ENCODE measurements at regions not wholly inside any gene's neighbourhood (a gene's known extent, or its start where the extent isn't known, plus 50 kb on each side); places are given as distances from the start of the nearest gene placed in this dataset.
A peak's percentile ranks its signal among the peaks of the same experiment; 100 is the strongest.

GRCh38 chr3:107894998-107895397 lies 195.8 kb downstream of the CD47 start:
- no peak for TF ChIP-seq CTCF (IDR thresholded peaks at IDR 0.05; ENCODE audit: control insufficient read depth, insufficient read depth, low read depth, low read length, missing control alignments)
- no peak overlapping the region for H3K4me3 ChIP-seq (ENCODE audit: control insufficient read depth, low read depth, low read length)
- no peak for DNase-seq (ENCODE audit: low read depth)

GRCh38 chr3:107892955-107893624 lies 197.7 kb downstream of the CD47 start:
- no peak for DNase-seq (ENCODE audit: low read depth)
- TF ChIP-seq CTCF (IDR thresholded peaks at IDR 0.05; ENCODE audit: control insufficient read depth, insufficient read depth, low read depth, low read length, missing control alignments), result no peak
- no peak overlapping the region for H3K4me3 ChIP-seq (ENCODE audit: control insufficient read depth, low read depth, low read length)

- DNase-seq (ENCODE audit: low read depth), result peak; percentile 76
- TF ChIP-seq CTCF (IDR thresholded peaks at IDR 0.05; ENCODE audit: control insufficient read depth, insufficient read depth, low read depth, low read length, missing control alignments), result no peak
- no peak overlapping the region for H3K4me3 ChIP-seq (ENCODE audit: control insufficient read depth, low read depth, low read length)
Measured at GRCh38 chr3:107884719-107885460, 205.9 kb downstream of the CD47 start.

GRCh38 chr3:107884028-107884427 lies 206.8 kb downstream of the CD47 start:
- no peak for TF ChIP-seq CTCF (IDR thresholded peaks at IDR 0.05; ENCODE audit: control insufficient read depth, insufficient read depth, low read depth, low read length, missing control alignments)
- no peak overlapping the region for H3K4me3 ChIP-seq (ENCODE audit: control insufficient read depth, low read depth, low read length)
- DNase-seq (ENCODE audit: low read depth), result no peak

GRCh38 chr3:107882881-107883280 lies 207.9 kb downstream of the CD47 start:
- TF ChIP-seq CTCF (IDR thresholded peaks at IDR 0.05; ENCODE audit: control insufficient read depth, insufficient read depth, low read depth, low read length, missing control alignments), result no peak
- no peak for DNase-seq (ENCODE audit: low read depth)
- H3K4me3 ChIP-seq (ENCODE audit: control insufficient read depth, low read depth, low read length), result no peak overlapping the region

GRCh38 chr3:107882261-107882660 lies 208.6 kb downstream of the CD47 start:
- no peak overlapping the region for H3K4me3 ChIP-seq (ENCODE audit: control insufficient read depth, low read depth, low read length)
- DNase-seq (ENCODE audit: low read depth), result no peak
- TF ChIP-seq CTCF (IDR thresholded peaks at IDR 0.05; ENCODE audit: control insufficient read depth, insufficient read depth, low read depth, low read length, missing control alignments), result no peak
